Omental fat pad (tissue), 3 donors: ENCODE measurements at regions not wholly inside any gene's neighbourhood (a gene's known extent, or its start where the extent isn't known, plus 50 kb on each side); places are given as distances from the start of the nearest gene placed in this dataset.

Source experiments
- ATAC-seq: fragments of 150-250 bp; one replicate; pipeline ENCODE4 v1.9.1; 2016; ENCODE audit warnings: mild to moderate bottlenecking, moderate library complexity; ENCODE audit not compliant: low FRiP score
- DNase-seq: peaks from one replicate; pipeline ENCODE4 v3.0.0-alpha.2; 2019; ENCODE audit warnings: low spot score
- TF ChIP-seq, protein P1 (sequence below), 3 donors: fragments of 450-650 bp; IDR thresholded peaks; one replicate each; pipeline ENCODE4 v1.5.1; 2016 to 2017; ENCODE audit warnings: antibody characterized with exemption in 3 of 3, mild to moderate bottlenecking in 3 of 3, moderate library complexity in 2 of 3

DNA sequence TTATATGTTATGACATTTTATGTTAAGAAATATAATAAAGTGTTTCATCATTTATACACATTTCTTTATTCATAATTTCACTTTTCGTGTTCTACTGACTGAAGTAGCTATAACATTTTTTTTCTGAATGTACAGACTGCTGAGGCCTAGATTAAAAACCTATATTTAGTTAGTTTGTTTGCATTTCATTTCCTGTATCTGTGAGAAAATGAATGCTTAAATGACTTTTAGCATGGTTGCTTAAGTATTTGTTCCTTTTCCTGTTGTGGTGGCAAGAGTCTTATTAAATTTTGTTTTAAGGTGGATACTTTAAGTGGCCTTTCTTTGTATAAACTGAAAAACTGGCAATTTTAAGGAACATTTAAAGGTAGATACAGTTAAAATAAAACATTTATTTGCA is 779.7 kb upstream of the MAN1A1 start:
- DNase-seq (no peak), ATAC-seq (no peak)
- TF ChIP-seq, protein P1, sequence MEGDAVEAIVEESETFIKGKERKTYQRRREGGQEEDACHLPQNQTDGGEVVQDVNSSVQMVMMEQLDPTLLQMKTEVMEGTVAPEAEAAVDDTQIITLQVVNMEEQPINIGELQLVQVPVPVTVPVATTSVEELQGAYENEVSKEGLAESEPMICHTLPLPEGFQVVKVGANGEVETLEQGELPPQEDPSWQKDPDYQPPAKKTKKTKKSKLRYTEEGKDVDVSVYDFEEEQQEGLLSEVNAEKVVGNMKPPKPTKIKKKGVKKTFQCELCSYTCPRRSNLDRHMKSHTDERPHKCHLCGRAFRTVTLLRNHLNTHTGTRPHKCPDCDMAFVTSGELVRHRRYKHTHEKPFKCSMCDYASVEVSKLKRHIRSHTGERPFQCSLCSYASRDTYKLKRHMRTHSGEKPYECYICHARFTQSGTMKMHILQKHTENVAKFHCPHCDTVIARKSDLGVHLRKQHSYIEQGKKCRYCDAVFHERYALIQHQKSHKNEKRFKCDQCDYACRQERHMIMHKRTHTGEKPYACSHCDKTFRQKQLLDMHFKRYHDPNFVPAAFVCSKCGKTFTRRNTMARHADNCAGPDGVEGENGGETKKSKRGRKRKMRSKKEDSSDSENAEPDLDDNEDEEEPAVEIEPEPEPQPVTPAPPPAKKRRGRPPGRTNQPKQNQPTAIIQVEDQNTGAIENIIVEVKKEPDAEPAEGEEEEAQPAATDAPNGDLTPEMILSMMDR (IDR thresholded peaks at IDR 0.05): no peak

GRCh38 chr6:120122401-120122800 is 772.8 kb upstream of the MAN1A1 start:
- no peak for DNase-seq
- TF ChIP-seq, protein P1 (IDR thresholded peaks at IDR 0.05): no peak
- ATAC-seq: no peak

DNA sequence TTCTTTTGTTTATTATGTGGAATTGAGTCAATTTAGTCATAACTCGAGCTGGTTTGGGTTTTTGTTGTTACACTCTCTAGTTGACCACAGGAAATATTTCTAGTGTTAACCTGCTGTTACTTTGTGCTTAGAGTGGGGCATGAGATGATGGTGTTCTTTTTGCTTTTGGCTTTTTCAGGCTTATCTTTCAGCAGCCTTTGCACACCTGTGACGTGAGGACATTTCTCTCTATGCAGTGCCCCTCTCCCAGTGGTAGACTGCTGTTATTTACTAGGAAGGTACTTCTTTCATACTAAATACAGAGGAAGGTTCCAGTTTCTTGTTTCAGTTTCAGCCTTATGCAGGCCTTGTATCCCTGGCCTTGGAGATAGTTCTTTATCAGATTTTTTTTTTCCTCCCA is 766.8 kb upstream of the MAN1A1 start:
- DNase-seq (no peak), ATAC-seq (no peak)
- TF ChIP-seq, protein P1 (IDR thresholded peaks at IDR 0.05): no peak

GRCh38 chr6:120112980-120113379 is 763.4 kb upstream of the MAN1A1 start:
- TF ChIP-seq, protein P1 (IDR thresholded peaks at IDR 0.05): no peak
- DNase-seq (no peak), ATAC-seq (no peak)

DNA sequence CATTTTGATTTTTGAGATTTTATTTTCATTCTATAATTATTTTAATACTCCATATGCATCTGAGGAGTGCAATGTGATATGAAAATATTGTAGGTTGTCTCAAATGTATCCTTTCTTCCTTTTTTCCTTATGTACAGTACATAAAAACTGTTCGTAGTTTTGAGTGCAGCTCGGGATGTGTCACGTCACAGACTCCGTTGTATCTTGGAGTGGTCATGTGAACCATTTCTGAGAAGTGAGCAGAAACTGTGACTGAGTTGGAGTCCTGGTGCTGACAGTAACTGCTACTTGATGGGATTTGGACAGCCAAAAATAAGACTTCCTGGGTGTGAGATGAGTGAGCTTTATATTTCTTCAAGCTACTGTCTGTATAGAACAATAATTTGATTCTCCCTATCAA is 761.4 kb upstream of the MAN1A1 start:
- TF ChIP-seq, protein P1 (IDR thresholded peaks at IDR 0.05): no peak
- DNase-seq (no peak), ATAC-seq (no peak)

DNA sequence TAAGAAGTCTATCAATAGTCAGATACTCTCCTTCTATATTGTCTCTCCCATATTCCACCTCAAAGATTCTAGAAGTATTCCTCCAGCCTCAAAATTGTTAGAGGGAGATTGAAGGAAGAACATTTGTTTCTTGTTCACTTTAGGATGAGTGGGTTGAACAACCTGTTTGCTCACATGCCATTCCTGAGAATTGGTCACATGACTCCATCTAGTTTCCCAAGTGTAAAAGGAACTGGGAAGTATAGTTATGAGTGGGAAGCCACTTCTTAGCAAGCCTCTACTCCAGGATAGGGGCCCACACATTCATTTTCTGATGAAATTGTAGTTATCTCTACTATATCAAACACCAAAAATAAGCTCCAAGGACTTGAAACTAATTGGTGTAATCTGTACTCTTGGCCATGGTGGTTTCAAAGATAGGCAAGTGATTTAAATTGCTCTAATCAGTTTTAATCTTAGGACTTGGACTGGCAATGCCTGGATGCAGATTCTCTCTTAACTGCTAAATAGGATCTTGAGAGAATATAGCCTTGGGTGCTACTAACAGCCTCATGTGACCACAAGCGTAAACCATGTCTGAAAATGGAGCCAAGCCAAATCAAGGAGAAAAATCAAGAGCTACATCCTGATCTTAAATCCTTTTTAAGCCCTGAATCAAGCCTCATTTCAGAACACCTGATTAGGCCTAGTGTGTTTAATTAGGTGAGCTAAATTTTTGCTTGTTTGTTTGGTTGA is 758.7 kb upstream of the MAN1A1 start:
- TF ChIP-seq, protein P1 (IDR thresholded peaks at IDR 0.05): no peak
- no peak for DNase-seq
- ATAC-seq: no peak

GRCh38 chr6:120103618-120104017 is 754.1 kb upstream of the MAN1A1 start:
- DNase-seq (no peak), ATAC-seq (no peak)
- TF ChIP-seq, protein P1 (IDR thresholded peaks at IDR 0.05): no peak
